ENCODE measurements at regions not wholly inside any gene's neighbourhood (a gene's known extent, or its start where the extent isn't known, plus 50 kb on each side); places are given as distances from the start of the nearest gene placed in this dataset.

DNA sequence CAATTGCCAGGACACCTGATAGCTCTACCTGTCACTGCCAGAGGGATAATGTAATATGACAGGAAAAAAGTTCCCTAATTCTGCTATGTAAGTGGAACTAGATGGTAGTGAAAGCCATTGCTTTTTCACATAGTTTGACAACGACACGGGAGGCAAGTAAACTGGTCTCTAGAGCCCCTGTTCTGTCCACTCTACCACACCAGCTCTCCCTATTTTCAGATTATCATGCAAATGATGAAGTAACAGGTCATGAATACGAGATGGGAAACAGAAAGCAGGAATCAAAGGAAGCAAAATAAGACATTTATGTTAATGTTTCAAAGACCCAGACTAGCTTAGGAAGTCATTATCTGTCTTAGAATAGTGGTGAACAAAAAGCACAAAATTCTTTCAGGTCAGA, 56.2 kb downstream of the TAF11L14 start:
- Mint-ChIP-seq H3K27me3 (ENCODE audit: low read depth) (no peaks in the 10 kb centered on the region), H3K36me3 (ENCODE audit: low read depth) (no peaks in the 10 kb centered on the region), H3K9me3 (peaks cover 58% of the 10 kb centered on the region), H3K27ac (no peak overlapping the region), H3K4me1 (ENCODE audit: low read depth) (no peaks in the 10 kb centered on the region), H3K4me3 (no peak overlapping the region)
- DNase-seq (ENCODE audit: low spot score), result no peak

DNA sequence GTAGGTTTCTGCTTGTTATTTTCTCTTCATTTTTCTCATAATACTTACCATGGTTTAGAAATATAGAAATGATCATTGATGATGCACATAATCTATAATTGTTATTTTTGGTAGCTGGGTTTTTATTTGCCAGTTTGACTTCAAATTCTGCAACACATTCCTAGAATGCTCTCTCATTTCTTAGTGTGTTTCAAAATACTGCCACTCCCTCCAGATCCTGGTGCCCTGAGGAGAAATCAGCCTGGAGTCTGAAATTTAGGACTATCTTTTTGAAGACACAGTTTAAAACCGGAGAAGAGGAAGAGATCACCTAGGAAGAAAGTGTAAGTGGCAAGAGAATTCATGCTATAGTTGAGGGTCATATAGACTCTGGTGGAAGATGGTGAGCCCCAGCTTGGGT, 57.5 kb downstream of the TAF11L14 start:
- Mint-ChIP-seq H3K36me3 (ENCODE audit: low read depth) (no peaks in the 10 kb centered on the region), H3K27ac (no peak overlapping the region), H3K9me3 (peaks cover 58% of the 10 kb centered on the region), H3K27me3 (ENCODE audit: low read depth) (no peaks in the 10 kb centered on the region), H3K4me3 (no peak overlapping the region), H3K4me1 (ENCODE audit: low read depth) (no peaks in the 10 kb centered on the region)
- no peak for DNase-seq (ENCODE audit: low spot score)

DNA sequence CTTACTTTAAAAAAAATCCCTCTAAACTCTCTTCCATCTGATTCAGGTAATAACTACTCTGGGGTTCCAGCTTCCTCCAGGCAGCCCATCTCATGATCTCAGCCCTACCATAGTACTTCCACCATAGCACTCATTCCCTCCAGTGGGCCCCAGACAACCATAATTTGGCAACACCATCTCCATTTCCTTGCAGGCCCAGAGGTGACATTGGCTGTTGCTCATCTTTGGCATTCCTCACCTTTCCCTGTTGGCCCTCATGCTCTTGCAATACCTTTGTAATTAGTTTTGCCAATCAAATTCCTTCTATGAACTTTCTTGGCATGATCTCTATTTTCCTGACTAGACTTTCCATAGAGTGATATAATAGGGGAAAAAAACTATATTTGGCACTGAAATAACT, 60.1 kb downstream of the TAF11L14 start:
- Mint-ChIP-seq H3K36me3 (ENCODE audit: low read depth) (no peaks in the 10 kb centered on the region), H3K27me3 (ENCODE audit: low read depth) (no peaks in the 10 kb centered on the region), H3K9me3 (peaks cover 61% of the 10 kb centered on the region), H3K4me3 (no peak overlapping the region), H3K4me1 (ENCODE audit: low read depth) (no peaks in the 10 kb centered on the region), H3K27ac (no peak overlapping the region)
- DNase-seq (ENCODE audit: low spot score), result no peak

DNA sequence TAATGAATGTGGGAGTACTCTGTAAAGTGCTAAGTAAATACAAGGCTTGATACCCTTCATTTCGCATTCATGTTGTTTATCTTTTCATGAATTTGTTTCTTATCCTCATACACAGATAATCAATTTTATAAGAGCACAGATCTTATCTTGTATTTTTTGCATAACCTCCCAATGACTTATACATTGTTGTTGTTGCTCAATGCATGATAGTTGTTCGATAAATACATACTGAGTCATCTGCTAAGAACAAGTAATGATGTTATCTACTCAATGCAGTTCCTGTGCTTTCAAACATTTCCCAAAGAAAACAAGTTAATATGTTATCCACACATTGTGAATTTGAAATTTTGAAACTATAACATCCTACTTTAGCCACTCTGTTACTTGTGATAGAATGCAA, 60.7 kb downstream of the TAF11L14 start:
- no peak for DNase-seq (ENCODE audit: low spot score)
- H3K36me3 Mint-ChIP-seq (ENCODE audit: low read depth), result no peaks in the 10 kb centered on the region
- H3K27ac Mint-ChIP-seq, result no peak overlapping the region
- H3K9me3 Mint-ChIP-seq, result peaks cover 60% of the 10 kb centered on the region
- no peak overlapping the region for H3K4me3 Mint-ChIP-seq
- H3K4me1 Mint-ChIP-seq (ENCODE audit: low read depth), result no peaks in the 10 kb centered on the region
- no peaks in the 10 kb centered on the region for H3K27me3 Mint-ChIP-seq (ENCODE audit: low read depth)

DNA sequence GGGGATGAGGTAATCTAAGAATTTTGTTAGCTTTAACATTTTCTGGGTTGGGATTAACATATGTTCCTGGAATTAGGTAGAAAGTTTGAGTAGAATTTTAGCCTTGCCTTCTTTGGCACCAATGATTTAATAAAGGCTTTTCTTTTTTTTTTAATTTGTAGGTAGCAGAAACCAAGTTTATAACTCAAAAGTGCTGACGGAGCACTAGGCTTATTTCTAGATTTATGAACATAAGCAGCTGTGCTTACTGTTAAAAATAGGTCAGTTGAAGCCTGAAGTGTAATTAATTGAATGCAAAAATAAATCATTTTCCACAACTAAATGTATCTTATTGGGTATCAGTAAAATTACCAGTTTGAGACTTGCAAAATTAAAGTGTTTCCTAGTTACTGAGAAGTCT, 62.4 kb downstream of the TAF11L14 start:
- Mint-ChIP-seq H3K27me3 (ENCODE audit: low read depth) (no peaks in the 10 kb centered on the region), H3K36me3 (ENCODE audit: low read depth) (no peaks in the 10 kb centered on the region), H3K27ac (no peak overlapping the region), H3K4me3 (no peak overlapping the region), H3K4me1 (ENCODE audit: low read depth) (no peaks in the 10 kb centered on the region), H3K9me3 (peaks cover 49% of the 10 kb centered on the region)
- no peak for DNase-seq (ENCODE audit: low spot score)

DNA sequence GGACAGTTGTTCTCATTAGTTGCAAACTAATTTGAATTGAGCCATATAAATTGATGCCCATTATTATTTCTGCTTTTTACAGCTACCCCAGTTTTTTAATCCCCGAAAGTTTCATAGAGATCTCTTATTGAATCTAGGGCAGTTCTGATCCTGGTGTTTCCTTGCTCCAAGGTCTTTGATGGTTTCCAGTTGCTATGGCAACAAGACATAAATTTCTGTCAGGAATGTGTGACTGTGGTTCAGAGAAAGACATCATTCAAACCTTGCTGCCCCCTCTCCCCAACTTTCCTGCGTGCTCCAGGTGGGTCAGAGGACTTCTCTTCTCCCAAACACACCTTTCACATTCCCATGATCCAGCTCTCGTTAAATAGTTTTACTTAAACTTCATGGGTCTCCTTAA, 63.4 kb downstream of the TAF11L14 start:
- Mint-ChIP-seq H3K4me3 (no peak overlapping the region), H3K27me3 (ENCODE audit: low read depth) (no peaks in the 10 kb centered on the region)

DNA sequence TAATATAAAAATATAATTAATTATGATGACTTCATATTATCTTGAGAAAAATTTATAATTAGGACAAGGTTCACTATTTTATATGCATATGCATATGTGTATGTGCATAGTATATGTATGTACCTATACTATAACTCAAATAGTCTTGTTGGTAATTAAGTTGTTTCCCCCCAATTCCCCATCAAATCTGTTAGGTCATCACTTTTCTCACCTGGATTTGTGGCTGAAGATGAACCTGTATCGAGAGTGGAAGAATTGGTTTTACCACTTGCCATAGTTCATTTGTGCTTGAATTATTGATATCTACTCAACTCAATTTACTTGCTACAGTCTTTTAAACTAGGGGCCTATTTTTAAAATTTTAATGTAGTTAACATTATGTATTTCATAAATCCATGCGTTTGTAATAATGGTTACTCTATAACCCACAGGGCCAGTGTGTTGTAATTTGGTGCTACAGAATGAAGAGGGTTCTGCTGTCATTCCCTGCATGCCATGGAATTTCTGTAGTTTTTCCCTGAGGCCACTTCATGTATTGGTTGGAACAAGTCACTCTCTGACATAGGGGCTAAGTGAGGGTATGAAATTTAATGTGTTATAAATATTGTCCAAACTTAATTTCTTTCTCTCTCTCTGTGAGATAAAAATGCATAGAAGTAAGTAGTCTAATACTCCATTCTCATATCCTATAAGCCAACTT, 74.9 kb downstream of the TAF11L14 start:
- Mint-ChIP-seq H3K4me1 (ENCODE audit: low read depth) (no peaks in the 10 kb centered on the region), H3K4me3 (no peak overlapping the region), H3K27me3 (ENCODE audit: low read depth) (no peaks in the 10 kb centered on the region), H3K27ac (no peak overlapping the region), H3K9me3 (peaks cover 34% of the 10 kb centered on the region), H3K36me3 (ENCODE audit: low read depth) (no peaks in the 10 kb centered on the region)
- no peak for DNase-seq (ENCODE audit: low spot score)

More for the DNA sequence above, 63.4 kb downstream of the TAF11L14 start:
- DNase-seq (ENCODE audit: low spot score), result no peak
- Mint-ChIP-seq H3K9me3 (peaks cover 46% of the 10 kb centered on the region), H3K27ac (no peak overlapping the region), H3K36me3 (ENCODE audit: low read depth) (no peaks in the 10 kb centered on the region), H3K4me1 (ENCODE audit: low read depth) (no peaks in the 10 kb centered on the region)

DNA sequence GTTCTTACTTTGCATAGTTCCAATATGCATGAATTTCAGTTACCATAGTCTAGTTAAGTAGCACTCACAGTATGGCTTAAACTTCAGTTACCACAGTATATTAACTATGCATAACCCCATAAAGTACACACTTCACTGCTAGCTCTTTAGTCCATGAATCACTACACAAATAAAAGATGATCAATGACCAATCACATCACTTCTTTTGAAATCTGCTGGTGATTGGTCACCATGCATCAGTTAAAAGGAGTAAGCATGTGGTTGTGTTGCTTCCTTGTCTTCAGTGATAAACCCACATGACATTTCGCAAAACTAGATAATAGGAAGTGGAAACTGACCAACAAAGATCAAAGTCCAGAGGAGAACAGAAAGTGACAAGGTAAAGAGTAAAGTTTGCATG, 79.0 kb downstream of the TAF11L14 start:
- H3K4me1 Mint-ChIP-seq (ENCODE audit: low read depth), result no peaks in the 10 kb centered on the region
- H3K4me3 Mint-ChIP-seq, result no peak overlapping the region
- no peaks in the 10 kb centered on the region for H3K27me3 Mint-ChIP-seq (ENCODE audit: low read depth)
- no peak overlapping the region for H3K27ac Mint-ChIP-seq
- H3K36me3 Mint-ChIP-seq (ENCODE audit: low read depth), result no peaks in the 10 kb centered on the region
- peaks cover 46% of the 10 kb centered on the region for H3K9me3 Mint-ChIP-seq
- no peak for DNase-seq (ENCODE audit: low spot score)

DNA sequence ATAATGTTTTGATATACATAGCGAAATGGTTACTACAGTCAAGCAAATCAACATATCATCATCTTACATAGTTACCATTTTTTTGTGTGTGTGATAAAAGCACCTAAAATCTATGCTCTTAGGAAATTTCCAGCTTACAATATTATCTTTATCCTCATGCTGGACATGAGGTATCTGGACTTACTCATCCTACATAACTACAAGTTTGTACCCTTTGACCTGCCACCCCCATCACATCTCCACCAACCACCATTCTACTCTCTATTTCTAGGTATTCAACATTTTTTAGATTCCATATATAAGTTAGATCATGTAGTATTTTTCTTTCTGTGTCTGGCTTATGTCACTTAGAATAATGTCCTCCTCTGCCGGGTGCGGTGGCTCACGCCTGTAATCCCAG, 79.9 kb downstream of the TAF11L14 start:
- Mint-ChIP-seq H3K4me1 (ENCODE audit: low read depth) (no peaks in the 10 kb centered on the region), H3K9me3 (peaks cover 52% of the 10 kb centered on the region), H3K4me3 (no peak overlapping the region), H3K27me3 (ENCODE audit: low read depth) (no peaks in the 10 kb centered on the region), H3K27ac (no peak overlapping the region), H3K36me3 (ENCODE audit: low read depth) (no peaks in the 10 kb centered on the region)
- DNase-seq (ENCODE audit: low spot score), result no peak

DNA sequence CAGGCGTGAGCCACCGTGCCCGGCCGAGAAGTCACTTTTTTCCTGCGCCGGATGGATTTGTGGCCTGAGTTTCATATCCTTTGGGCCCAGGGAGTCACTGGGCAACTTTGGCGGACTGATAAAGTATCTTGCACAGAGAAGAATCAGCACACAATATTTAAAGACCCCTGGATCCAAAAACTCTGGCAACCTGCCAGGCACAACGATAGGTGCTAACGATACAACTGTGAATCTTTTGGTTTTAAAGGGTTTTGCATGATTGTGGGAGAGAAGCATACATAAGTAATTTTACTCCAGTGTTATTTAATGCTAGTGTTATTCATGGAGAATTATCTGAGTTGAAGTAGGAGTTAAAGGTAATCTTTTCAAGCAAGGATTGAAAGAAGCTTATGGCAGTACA, 85.3 kb downstream of the TAF11L14 start:
- H3K4me3 Mint-ChIP-seq, result no peak overlapping the region
- DNase-seq (ENCODE audit: low spot score), result no peak
- no peak overlapping the region for H3K27ac Mint-ChIP-seq
- no peaks in the 10 kb centered on the region for H3K4me1 Mint-ChIP-seq (ENCODE audit: low read depth)
- H3K27me3 Mint-ChIP-seq (ENCODE audit: low read depth), result no peaks in the 10 kb centered on the region
- peaks cover 46% of the 10 kb centered on the region for H3K9me3 Mint-ChIP-seq
- no peaks in the 10 kb centered on the region for H3K36me3 Mint-ChIP-seq (ENCODE audit: low read depth)

DNA sequence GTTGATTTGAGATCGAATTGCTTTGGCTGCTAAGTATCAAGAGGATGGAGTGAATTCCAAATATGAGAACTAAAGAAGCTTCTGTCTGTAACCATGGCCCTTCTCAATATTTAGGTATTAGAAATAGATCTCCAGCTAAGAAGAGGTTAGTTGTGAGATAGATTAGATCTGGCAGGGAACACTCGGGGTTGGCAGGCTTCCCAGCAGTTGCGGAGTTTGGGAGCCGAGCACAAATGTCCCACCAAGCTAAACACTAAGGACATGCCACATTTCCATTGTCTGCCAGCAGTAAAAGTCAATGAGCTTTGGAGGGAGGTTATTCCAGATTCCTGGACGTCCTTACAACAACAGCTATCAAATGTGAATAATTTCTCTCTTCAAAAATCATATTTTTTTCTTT, 85.8 kb downstream of the TAF11L14 start:
- Mint-ChIP-seq H3K4me1 (ENCODE audit: low read depth) (no peaks in the 10 kb centered on the region), H3K27ac (no peak overlapping the region), H3K9me3 (peaks cover 46% of the 10 kb centered on the region), H3K4me3 (no peak overlapping the region), H3K36me3 (ENCODE audit: low read depth) (no peaks in the 10 kb centered on the region), H3K27me3 (ENCODE audit: low read depth) (no peaks in the 10 kb centered on the region)
- DNase-seq (ENCODE audit: low spot score), result no peak

DNA sequence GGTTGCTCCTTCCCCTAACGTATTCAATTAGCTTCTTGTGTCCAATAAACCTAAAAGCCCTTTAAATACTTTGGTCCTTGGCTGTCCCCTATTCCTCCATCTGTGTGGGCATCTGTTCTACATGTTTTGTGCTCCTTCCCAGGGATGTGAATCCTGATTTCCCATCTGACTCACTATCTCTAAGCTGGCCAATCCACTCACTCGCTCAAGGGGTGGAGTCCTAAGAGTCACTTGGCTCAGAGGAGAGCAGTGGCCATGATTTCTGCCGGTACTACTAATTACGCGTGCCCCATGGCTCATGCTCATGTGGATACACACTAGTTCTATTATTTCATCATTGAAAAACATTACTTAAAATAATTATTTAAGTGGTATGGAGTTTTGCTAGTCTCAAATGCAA, 89.6 kb downstream of the TAF11L14 start:
- Mint-ChIP-seq H3K36me3 (ENCODE audit: low read depth) (no peaks in the 10 kb centered on the region), H3K4me1 (ENCODE audit: low read depth) (no peaks in the 10 kb centered on the region), H3K27me3 (ENCODE audit: low read depth) (no peaks in the 10 kb centered on the region), H3K9me3 (peaks cover 30% of the 10 kb centered on the region), H3K4me3 (no peak overlapping the region), H3K27ac (no peak overlapping the region)
- DNase-seq (ENCODE audit: low spot score), result no peak

DNA sequence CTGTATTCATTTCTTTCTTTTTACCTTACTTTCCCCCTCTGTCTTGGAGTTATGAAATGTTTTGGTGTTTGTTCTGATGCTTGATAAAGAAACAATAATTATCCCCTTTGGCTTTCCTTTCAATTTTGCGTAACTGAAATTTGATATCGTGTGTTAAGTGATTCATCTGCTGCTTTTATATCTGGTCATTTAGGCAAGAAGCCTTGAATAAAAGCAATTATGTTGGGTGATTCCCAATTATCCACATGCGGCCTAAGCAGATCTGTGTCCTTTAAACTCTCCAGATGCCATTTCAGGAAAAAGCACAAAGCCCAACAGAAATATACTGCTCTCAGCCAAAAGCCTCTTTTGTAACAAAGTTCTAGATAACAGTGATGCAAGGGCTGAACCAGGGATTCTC, 92.8 kb downstream of the TAF11L14 start:
- Mint-ChIP-seq H3K4me1 (ENCODE audit: low read depth) (no peaks in the 10 kb centered on the region), H3K27ac (no peak overlapping the region), H3K4me3 (no peak overlapping the region)

DNA sequence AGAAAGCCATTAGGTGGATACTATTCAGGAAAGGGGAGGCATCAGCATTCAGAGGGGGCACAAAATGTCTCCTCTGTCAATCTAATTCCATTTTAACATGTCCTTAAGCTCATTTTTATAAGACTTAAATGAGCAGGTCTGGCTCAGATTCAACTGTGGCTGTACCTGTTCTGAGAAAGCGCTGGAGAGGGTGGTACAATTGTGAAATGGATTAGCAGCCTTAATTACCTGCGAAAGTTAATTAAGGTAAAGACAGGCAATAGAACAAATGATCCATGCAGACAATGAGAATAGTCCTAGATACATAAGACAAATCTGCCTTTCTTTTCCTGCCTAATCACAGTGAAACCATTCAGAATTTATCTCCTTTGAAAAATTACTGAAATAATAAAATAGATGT, 96.2 kb downstream of the TAF11L14 start:
- no peak overlapping the region for H3K27ac Mint-ChIP-seq
- no peak for DNase-seq (ENCODE audit: low spot score)
- peaks cover 43% of the 10 kb centered on the region for H3K9me3 Mint-ChIP-seq
- no peaks in the 10 kb centered on the region for H3K4me1 Mint-ChIP-seq (ENCODE audit: low read depth)
- no peaks in the 10 kb centered on the region for H3K27me3 Mint-ChIP-seq (ENCODE audit: low read depth)
- H3K36me3 Mint-ChIP-seq (ENCODE audit: low read depth), result no peaks in the 10 kb centered on the region
- H3K4me3 Mint-ChIP-seq, result no peak overlapping the region

More for the DNA sequence above, 92.8 kb downstream of the TAF11L14 start:
- H3K36me3 Mint-ChIP-seq (ENCODE audit: low read depth), result no peaks in the 10 kb centered on the region
- no peaks in the 10 kb centered on the region for H3K27me3 Mint-ChIP-seq (ENCODE audit: low read depth)
- peaks cover 35% of the 10 kb centered on the region for H3K9me3 Mint-ChIP-seq
- no peak for DNase-seq (ENCODE audit: low spot score)

DNA sequence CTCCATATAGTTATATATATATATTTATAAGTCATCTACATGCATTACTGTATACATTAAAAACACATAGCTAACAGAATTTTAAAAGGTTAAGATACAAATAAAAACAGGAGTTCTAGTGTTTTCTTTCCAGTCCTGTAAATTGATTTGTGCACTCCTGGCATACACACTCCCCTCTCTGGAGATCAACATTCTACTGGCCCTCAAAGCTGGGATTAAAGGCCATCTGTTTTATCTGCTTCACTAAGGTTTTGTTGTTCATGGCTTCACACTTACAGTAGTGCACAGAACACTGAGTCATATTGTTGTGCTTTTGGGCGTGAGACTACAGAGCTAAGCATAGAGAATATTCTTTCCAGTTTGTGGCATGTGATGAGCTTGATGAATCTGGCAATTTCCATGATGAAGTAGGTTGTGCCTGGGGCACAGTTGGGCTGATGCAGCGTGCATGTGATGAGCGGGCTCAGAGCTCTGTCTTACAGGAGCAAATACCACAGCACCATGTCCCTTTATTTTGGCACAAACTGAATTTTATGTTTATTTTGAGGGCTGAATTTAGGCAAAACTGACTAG, 98.2 kb downstream of the TAF11L14 start:
- Mint-ChIP-seq H3K27ac (no peak overlapping the region), H3K9me3 (peaks cover 43% of the 10 kb centered on the region), H3K4me3 (no peak overlapping the region), H3K4me1 (ENCODE audit: low read depth) (no peaks in the 10 kb centered on the region), H3K36me3 (ENCODE audit: low read depth) (no peaks in the 10 kb centered on the region), H3K27me3 (ENCODE audit: low read depth) (no peaks in the 10 kb centered on the region)
- no peak for DNase-seq (ENCODE audit: low spot score)

Data from T-helper 2 cell treated with Interferon-gamma antibody and Interleukin-4, amounts not matched to agents 5 μg/mL and 100 μg/mL, for 36 hours (primary cell).